HG03378 (cell line): ENCODE measurements at regions not wholly inside any gene's neighbourhood (a gene's known extent, or its start where the extent isn't known, plus 50 kb on each side); places are given as distances from the start of the nearest gene placed in this dataset.
A peak's percentile ranks its signal among the peaks of the same experiment; 100 is the strongest.
"Not testable (repeated sequence)": the region's sequence is repeated elsewhere in the genome, so short reads cannot be mapped to it uniquely, and the experiment has no call there.

Experiments
- ATAC-seq: cut with Tn5 transposase; IDR thresholded peaks from one replicate; pipeline ENCODE4 v1.9.1; 2021; ENCODE audit warnings: mild to moderate bottlenecking, moderate library complexity; ENCODE audit not compliant: unreplicated experiment

DNA sequence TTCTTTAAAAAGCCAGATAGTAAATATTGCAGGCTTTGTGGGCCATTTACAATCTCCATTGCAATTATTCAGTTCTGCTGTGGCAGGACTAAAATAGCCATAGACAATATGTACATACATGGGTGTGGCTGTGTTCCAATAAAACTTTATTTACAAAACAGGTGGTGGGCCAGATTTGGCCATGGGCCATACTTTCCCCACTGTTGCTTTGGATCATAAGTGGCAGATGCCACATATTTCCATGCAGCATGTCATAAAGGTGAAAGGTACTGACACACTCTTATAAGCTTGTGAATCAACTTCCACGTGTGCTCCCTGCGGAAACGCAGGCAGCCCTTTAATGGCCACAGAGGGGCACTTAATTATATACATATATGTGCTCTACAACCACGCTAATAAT, 244.4 kb upstream of the FOXN3 start:
- ATAC-seq: no peak

GRCh38 chr14:89660625-89661233, 243.7 kb upstream of the FOXN3 start:
- not testable (repeated sequence) for ATAC-seq

- no peak for ATAC-seq
These were observed 243.1 kb upstream of the FOXN3 start for GRCh38 chr14:89660166-89660565.

DNA sequence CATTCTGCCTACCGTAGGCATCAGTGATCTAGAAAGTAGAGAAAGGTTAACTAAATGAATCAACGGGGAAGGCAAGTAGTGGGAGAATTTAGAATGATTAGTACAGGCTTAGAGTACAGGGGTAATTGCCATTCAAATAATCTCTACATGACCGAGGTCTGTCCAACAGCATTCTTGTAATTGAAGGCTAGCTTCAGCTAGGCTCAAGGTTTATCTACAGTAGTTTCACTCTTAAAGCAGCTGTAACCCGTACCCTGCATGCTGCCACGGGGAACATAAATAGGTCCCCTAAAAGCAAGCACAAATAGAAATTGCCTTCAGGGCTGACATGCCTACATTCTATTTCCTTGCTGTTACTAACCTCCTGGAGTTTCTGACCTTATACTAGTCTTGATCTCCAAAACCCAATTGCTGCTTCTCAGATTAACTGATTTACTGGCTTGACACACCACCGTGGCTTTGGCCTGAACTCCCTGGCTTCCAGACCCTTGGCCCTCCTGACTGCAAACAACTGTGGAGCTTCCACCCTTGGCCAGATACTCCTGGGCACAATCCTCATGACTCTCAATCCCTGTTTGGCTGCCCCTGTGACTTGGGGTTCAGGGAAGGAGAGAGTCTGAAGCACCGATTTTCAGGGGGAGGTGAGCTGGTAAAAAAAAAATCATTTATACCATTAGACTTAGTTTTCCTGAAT, 242.1 kb upstream of the FOXN3 start:
- ATAC-seq: no peak

GRCh38 chr14:89657014-89657413, 240.0 kb upstream of the FOXN3 start:
- no peak for ATAC-seq

DNA sequence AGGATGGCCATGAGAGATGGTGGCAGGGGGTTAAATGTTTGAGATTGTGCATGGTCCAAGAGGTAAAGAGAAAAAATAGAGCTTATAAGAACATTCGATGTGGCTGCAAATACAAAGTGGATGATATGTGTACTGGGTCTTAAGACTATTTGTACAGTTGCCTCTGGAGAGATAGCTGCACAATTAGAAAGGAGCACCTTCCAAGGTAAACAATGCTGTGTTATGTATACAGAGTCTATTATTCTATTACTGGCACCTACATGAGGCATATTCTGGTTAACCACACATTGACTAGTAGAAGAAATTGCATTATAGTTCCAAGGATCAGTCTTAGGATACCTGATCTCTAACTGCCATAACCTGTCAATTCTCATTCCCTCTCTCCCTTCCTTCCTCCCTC, 238.0 kb upstream of the FOXN3 start:
- ATAC-seq: no peak

DNA sequence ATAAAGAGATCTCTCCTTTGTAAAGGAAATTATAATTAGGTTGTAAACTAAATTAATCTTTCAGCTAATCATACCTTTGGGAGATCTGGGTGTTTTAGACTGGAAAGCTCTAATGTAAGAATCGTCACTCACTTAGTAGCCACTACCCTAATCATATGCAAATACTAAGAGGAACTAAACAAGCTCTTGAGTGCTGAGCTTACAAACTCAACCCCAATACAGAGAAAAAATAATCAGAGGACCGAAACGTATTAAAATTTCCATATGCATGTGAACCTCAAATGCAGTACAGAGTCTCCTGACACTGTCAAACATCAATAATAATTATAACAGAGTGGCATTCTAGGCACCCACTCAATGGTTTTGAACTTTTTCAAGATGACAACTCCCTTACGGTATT, 235.3 kb upstream of the FOXN3 start:
- peak; percentile 60 for ATAC-seq

- ATAC-seq: no peak
These were observed 234.8 kb upstream of the FOXN3 start for GRCh38 chr14:89651805-89652204.

DNA sequence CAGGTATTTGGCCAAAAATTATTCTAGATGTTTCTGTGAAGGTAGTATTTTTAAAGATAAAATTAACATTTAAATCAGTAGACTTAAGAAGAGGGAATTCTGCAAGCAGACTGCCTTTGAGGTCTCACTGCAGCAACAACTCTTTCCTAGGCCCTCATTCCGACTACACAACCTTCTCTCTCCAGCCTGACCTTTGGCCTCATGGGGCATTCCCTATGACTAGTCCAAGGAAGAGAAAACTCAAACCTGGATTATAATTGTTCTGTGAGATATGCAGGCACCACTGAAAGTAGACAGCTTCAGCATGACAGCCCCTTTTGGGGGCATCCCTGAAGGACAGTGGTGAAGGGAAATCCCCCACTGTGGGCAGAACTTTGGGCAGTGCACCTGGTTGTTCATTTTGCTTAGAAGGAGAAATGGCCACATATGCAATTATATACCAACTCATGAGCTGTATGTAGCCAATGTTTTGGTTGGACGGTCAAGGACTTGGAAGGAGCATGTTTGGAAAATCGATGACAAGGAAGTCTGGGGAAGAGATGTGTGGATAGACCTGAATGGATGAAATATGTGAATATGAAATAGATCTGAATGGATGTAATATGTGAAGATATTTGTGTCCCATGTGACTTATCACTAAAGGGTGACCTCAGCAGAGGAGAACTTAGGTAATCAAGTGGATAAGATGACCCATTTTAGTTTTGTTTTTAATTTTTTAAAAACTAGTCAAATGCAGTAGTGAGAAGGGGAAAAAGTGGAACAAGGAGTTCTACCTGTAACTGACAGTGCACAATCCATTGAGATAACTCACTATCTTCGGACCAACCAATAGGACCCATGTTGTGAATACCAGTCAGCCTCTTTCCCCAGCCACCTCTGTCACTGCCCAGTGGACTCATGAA, 233.3 kb upstream of the FOXN3 start:
- no peak for ATAC-seq

- no peak for ATAC-seq
These were observed 232.5 kb upstream of the FOXN3 start for GRCh38 chr14:89649451-89650075.

- no peak for ATAC-seq
These were observed 231.9 kb upstream of the FOXN3 start for GRCh38 chr14:89648924-89649323.

- no peak for ATAC-seq
These were observed 231.5 kb upstream of the FOXN3 start for GRCh38 chr14:89648510-89648909.

GRCh38 chr14:89646971-89647370, 229.9 kb upstream of the FOXN3 start:
- no peak for ATAC-seq

DNA sequence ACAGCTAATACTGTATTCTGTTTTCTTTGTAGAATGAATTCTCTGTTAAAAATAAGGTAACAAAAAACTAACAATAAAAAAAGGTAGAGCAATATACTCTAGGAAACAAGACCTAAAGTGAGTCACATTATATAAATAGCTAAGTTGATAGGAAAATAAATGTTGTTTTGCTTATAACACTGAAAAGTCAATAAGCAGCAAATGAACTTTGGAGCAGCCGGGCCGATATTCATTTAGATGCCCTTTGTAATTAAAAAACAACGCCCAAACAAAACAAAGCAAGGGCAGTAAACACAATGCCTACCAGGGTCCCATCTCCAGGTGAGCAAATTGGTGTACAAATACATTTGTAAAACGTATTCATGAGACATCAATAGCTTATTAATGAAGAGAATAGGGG, 227.6 kb upstream of the FOXN3 start:
- no peak for ATAC-seq

DNA sequence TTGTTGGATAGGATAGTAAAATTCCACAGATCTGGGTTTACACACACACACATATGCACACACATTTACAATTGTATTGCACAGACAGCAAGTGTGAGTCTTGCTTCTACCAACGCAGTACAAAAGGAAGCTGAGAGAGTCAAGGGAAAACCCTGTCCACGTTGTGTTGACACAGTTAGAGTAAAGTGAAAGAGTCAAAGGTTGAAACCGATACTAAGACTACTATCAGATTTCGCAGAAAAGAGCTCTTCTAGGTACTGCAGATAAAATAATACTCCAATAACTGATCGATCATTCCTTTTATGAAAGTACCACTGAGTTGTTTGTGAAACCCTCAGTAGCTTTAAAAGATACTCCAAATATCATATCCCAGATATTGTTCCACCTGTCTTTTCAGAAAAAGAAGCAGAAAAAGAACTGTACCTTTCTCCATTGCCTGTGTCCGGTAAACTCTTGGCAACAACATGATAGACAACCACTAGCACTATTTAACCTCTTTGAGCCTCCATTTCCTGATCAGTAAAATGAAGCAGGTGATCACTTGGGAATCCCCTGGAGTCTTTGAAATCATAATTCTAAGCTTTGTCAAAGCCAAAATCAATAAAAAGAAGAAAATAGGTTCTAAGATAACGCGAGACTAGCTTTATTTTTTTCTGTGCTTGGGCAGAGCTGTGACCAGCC, 224.6 kb upstream of the FOXN3 start:
- peak; percentile 97 for ATAC-seq

GRCh38 chr14:89640141-89640540, 223.1 kb upstream of the FOXN3 start:
- no peak for ATAC-seq

DNA sequence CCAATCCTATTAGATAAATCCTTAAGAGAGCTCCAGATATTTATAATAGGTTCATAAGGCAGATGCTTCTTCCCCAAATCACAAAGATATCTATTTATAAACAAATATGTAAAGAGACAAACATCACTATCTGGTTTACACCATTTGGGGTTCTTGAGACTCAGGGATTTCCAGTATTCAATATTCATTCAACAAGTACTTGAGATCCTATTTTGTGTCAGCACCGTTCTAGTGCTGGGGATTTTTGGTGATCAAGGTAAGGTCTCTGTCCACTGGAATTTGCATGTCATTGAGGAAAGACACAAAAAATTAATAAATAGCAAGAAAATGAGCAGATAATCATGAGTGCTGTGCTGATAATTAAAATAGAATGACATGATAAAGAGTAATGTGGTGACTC, 222.7 kb upstream of the FOXN3 start:
- no peak for ATAC-seq

GRCh38 chr14:89638891-89639290, 221.9 kb upstream of the FOXN3 start:
- ATAC-seq: no peak

- ATAC-seq: no peak
These were observed 220.5 kb upstream of the FOXN3 start for GRCh38 chr14:89637581-89637980.

- no peak for ATAC-seq
These were observed 218.6 kb upstream of the FOXN3 start for GRCh38 chr14:89635615-89636014.

GRCh38 chr14:89634037-89634436, 217.0 kb upstream of the FOXN3 start:
- ATAC-seq: no peak
